IMR-90 (cell line): ENCODE measurements at regions not wholly inside any gene's neighbourhood (a gene's known extent, or its start where the extent isn't known, plus 50 kb on each side); places are given as distances from the start of the nearest gene placed in this dataset.

Experiments
- ATAC-seq: fragments of 200-7000 bp; cut with Tn5 transposase; 2 replicates; pipeline ENCODE4 v1.9.1; 2020; ENCODE audit warnings: low read depth, mild to moderate bottlenecking, moderate library complexity
- BruUV-seq: library from RNA; stranded (reverse); fragments of 400-500 nt; replicated peaks from 2 replicates; lab custom pipeline; 2021; lab: Mats Ljungman, UMichigan
- CTCF ChIA-PET: fragments of 300-600 bp; formaldehyde crosslinking; extraction: SDS; loops from one replicate; lab custom pipeline; 2021; ENCODE audit warnings: antibody characterized with exemption; lab: Yijun Ruan, JAX
- POLR2A ChIA-PET: fragments of 300-600 bp; sonication (Branson Sonifier 250); formaldehyde crosslinking; loops from one replicate; lab custom pipeline; 2022; ENCODE audit warnings: antibody characterized with exemption; ENCODE audit not compliant: unreplicated experiment; lab: Charles Lee
- DNase-seq: peaks from one replicate; pipeline ENCODE4 v3.0.0; 2013
- H2AFZ ChIP-seq: replicated peaks from 2 replicates; pipeline ENCODE3; 2013; ENCODE audit warnings: low read length, mild to moderate bottlenecking; ENCODE audit not compliant: poor library complexity
- H2AK5ac ChIP-seq: 2 replicates; pipeline ENCODE4 v1.6.1; 2013; ENCODE audit warnings: low read depth, low read length, inconsistent platforms
- H2AK9ac ChIP-seq: replicated peaks from 2 replicates; pipeline ENCODE3; 2013; ENCODE audit warnings: mild to moderate bottlenecking, low read depth, low read length, moderate library complexity; ENCODE audit not compliant: poor library complexity
- H2BK120ac ChIP-seq: 2 replicates; pipeline ENCODE4 v1.6.1; 2013; ENCODE audit warnings: low read depth, low read length, inconsistent platforms
- H2BK15ac ChIP-seq: 3 replicates; pipeline ENCODE4 v1.6.1; 2013; ENCODE audit warnings: low read depth, low read length, inconsistent platforms
- H2BK20ac ChIP-seq: 2 replicates; pipeline ENCODE4 v1.6.1; 2013; ENCODE audit warnings: low read depth, mild to moderate bottlenecking, inconsistent platforms, low read length, moderate library complexity
- H2BK5ac ChIP-seq: 2 replicates; pipeline ENCODE4 v1.6.1; 2013; ENCODE audit warnings: mild to moderate bottlenecking, low read depth, low read length, inconsistent platforms; ENCODE audit not compliant: poor library complexity, severe bottlenecking
- H3K14ac ChIP-seq: replicated peaks from 2 replicates; pipeline ENCODE4 v1.6.1; 2013; ENCODE audit warnings: low read depth, low read length, inconsistent platforms
- H3K18ac ChIP-seq: 2 replicates; pipeline ENCODE4 v1.6.1; 2013; ENCODE audit warnings: low read depth, low read length, control low read depth
- H3K23ac ChIP-seq: 2 replicates; pipeline ENCODE4 v1.6.1; 2013; ENCODE audit warnings: low read depth, low read length, inconsistent platforms
- H3K27ac ChIP-seq: 2 replicates; pipeline ENCODE4 v1.5.1; 2013; ENCODE audit warnings: mild to moderate bottlenecking, control low read depth, low read length; ENCODE audit not compliant: insufficient read depth
- H3K27me3 ChIP-seq: 2 replicates; pipeline ENCODE4 v1.6.1; 2013; ENCODE audit warnings: low read length; ENCODE audit not compliant: control insufficient read depth, insufficient read depth
- H3K36me3 ChIP-seq: 2 replicates; pipeline ENCODE4 v1.6.1; 2013; ENCODE audit warnings: low read length, mixed read lengths; ENCODE audit not compliant: control insufficient read depth, insufficient read depth
- H3K4ac ChIP-seq: 2 replicates; pipeline ENCODE4 v1.6.1; 2013; ENCODE audit warnings: low read depth, low read length, inconsistent platforms
- H3K4me1 ChIP-seq: 2 replicates; pipeline ENCODE4 v1.6.1; 2013; ENCODE audit warnings: low read length, mixed read lengths; ENCODE audit not compliant: control insufficient read depth, insufficient read depth
- H3K4me2 ChIP-seq: 2 replicates; pipeline ENCODE4 v1.6.1; 2013; ENCODE audit warnings: low read depth, mild to moderate bottlenecking, control low read depth, low read length, moderate library complexity
- H3K4me3 ChIP-seq: 2 replicates; pipeline ENCODE4 v1.5.1; 2013; ENCODE audit warnings: low read depth, mild to moderate bottlenecking, control low read depth, low read length, moderate library complexity; ENCODE audit not compliant: insufficient read depth
- H3K56ac ChIP-seq: 2 replicates; pipeline ENCODE4 v1.6.1; 2013; ENCODE audit warnings: low read length, inconsistent platforms; ENCODE audit not compliant: insufficient read depth; ENCODE audit errors: extremely low read depth
- H3K79me1 ChIP-seq, 2 experiments: 2 replicates each; pipeline ENCODE4 v1.6.1; 2013; ENCODE audit warnings: low read length in 2 of 2, inconsistent platforms in 1 of 2, low read depth in 1 of 2
- H3K9ac ChIP-seq: 2 replicates; pipeline ENCODE4 v1.6.1; 2013; ENCODE audit warnings: low read depth, low read length, control low read depth
- H3K9me1 ChIP-seq: 2 replicates; pipeline ENCODE4 v1.6.1; 2013; ENCODE audit warnings: low read length, inconsistent platforms; ENCODE audit not compliant: insufficient read depth
- H3K9me3 ChIP-seq: 2 replicates; pipeline ENCODE4 v1.6.1; 2013; ENCODE audit warnings: low read length; ENCODE audit not compliant: control insufficient read depth, insufficient read depth
- H4K20me1 ChIP-seq: 2 replicates; pipeline ENCODE4 v1.6.1; 2013; ENCODE audit warnings: low read length, inconsistent platforms; ENCODE audit not compliant: insufficient read depth
- H4K5ac ChIP-seq: 2 replicates; pipeline ENCODE4 v1.6.1; 2013; ENCODE audit warnings: mild to moderate bottlenecking, low read depth, low read length, control low read depth
- H4K8ac ChIP-seq, 2 experiments: 2 replicates each; pipeline ENCODE4 v1.6.1; 2013; ENCODE audit warnings: low read depth in 2 of 2, low read length in 2 of 2, control low read depth in 1 of 2, inconsistent platforms in 1 of 2
- H4K91ac ChIP-seq: 2 replicates; pipeline ENCODE4 v1.6.1; 2013; ENCODE audit warnings: low read depth, low read length, inconsistent platforms; ENCODE audit not compliant: insufficient read depth
- SMC3 ChIP-seq: fragments of 150-350 bp; IDR thresholded peaks from 2 replicates; pipeline ENCODE4 v1.6.1; 2016; ENCODE audit warnings: low read depth, mild to moderate bottlenecking, antibody characterized with exemption, low read length, moderate library complexity
- WGBS, 2 experiments: methylation state at CpG; one replicate each; pipeline versions ENCODE4 v1.1.5 to v1.1.7; 2013; ENCODE audit warnings: missing lambda C conversion rate in 2 of 2; ENCODE audit not compliant: insufficient read length in 1 of 2; ENCODE audit errors: extremely low coverage in 2 of 2; 5-methylcytosine and 5-hydroxymethylcytosine counted together
- dilution Hi-C: fragments of 300-500 bp; cut with HindIII; formaldehyde crosslinking; loops from one replicate; pipeline ENCODE4 v1.14.3; 2018; ENCODE audit warnings: low sequenced_read_pairs; ENCODE audit not compliant: unreplicated experiment
- in situ Hi-C: fragments of 300-500 bp; cut with MboI; formaldehyde crosslinking; loops from 3 replicates; pipeline ENCODE4 v1.14.3; 2019; ENCODE audit warnings: low sequenced_read_pairs, inconsistent platforms, mixed read lengths
- intact Hi-C: fragments of 100-400 bp; cut with micrococcal nuclease; formaldehyde crosslinking; loops from 2 replicates; pipeline ENCODE4 v1.10.0; 2022

DNA sequence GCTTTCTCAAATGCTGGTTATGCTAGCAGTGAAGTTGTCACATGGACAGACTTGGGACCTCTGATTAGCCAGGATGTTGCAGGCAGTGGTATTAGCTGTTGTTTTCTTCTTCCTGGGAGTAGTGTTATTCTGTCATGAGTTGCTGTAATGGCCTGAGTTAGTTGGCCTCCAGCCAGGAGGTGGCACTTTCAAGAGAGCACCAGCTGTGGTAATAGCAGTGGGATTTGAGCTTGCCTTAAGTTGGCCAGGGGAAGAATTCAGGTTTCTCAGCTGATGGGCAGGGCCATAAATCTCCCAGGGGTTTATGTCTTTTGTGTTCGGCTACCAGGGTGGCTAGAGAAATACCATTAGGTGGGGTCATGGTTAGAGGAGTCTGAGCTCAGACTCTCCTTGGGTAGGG lies 132.6 kb downstream of the GLUD2 start:
- no peak overlapping the region for H2BK15ac ChIP-seq
- no peak overlapping the region for H2AK9ac ChIP-seq
- H3K56ac ChIP-seq = no peak overlapping the region
- H3K4ac ChIP-seq = no peak overlapping the region
- no peak overlapping the region for H3K14ac ChIP-seq
- H2AFZ ChIP-seq = no peak overlapping the region
- H3K9me1 ChIP-seq = no peaks in the 10 kb centered on the region
- no peak overlapping the region for H4K91ac ChIP-seq
- no peak overlapping the region for H4K5ac ChIP-seq
- no peak overlapping the region for H3K9ac ChIP-seq
- dilution Hi-C loops = no loop called here
- in situ Hi-C loops = no loop called here
- no peak overlapping the region for H3K4me2 ChIP-seq
- H2BK5ac ChIP-seq = no peak overlapping the region
- TF ChIP-seq SMC3 = no peak
- WGBS, 2 experiments = no CpG with 5 or more reads among the region's 1 CpG
- no peaks in the 10 kb centered on the region for H3K4me1 ChIP-seq
- CTCF ChIA-PET = no interaction called here
- H2AK5ac ChIP-seq = no peak overlapping the region
- H3K4me3 ChIP-seq = no peak overlapping the region
- H4K8ac ChIP-seq = no peak overlapping the region
- intact Hi-C loops = no loop called here
- no peak overlapping the region for H3K23ac ChIP-seq
- DNase-seq (no peak), ATAC-seq (no peak)
- H2BK20ac ChIP-seq = no peak overlapping the region
- no peaks in the 10 kb centered on the region for H4K20me1 ChIP-seq
- no peak overlapping the region for H3K27ac ChIP-seq
- no peak overlapping the region for H2BK120ac ChIP-seq
- POLR2A ChIA-PET = no interaction called here
- H3K9me3 ChIP-seq = no peaks in the 10 kb centered on the region
- no peaks in the 10 kb centered on the region for H3K36me3 ChIP-seq
- no peaks in the 10 kb centered on the region for H3K79me1 ChIP-seq
- H3K18ac ChIP-seq = no peak overlapping the region
- no peaks in the 10 kb centered on the region for H3K27me3 ChIP-seq
- BruUV-seq = no TSS peak
